NT2/D1 (cell line): ENCODE measurements at regions not wholly inside any gene's neighbourhood (a gene's known extent, or its start where the extent isn't known, plus 50 kb on each side); places are given as distances from the start of the nearest gene placed in this dataset.

Experiments
- SUZ12 ChIP-seq: IDR thresholded peaks from 2 replicates; pipeline ENCODE4 v1.6.1; 2011; ENCODE audit not compliant: insufficient read length, insufficient read depth; ENCODE audit errors: extremely low read depth
- YY1 ChIP-seq: IDR thresholded peaks from 2 replicates; pipeline ENCODE4 v1.6.1; 2011; ENCODE audit not compliant: insufficient read length, insufficient read depth
- ZNF274 ChIP-seq: IDR thresholded peaks from 2 replicates; pipeline ENCODE4 v1.6.1; 2011; ENCODE audit warnings: mild to moderate bottlenecking, low read depth, low read length

DNA sequence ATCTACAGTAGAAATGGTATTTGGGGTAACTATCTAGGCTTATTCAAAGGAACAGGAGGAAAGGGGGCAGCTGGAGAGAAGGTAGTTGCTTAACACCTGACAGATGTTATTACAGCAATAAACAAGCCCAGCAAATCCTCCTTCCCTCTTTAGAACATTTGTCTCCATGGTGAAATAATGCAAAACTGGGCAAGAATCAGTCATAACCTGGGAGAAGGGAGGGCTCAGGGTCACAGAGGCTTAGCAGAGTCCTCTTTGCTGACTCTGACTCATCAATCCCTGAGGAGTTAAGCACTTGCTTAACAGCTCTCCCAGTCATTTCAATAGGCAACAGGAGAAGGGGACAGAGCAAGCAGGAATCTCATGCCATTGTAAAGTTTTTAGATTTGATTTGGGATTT lies 230.3 kb downstream of the IBTK start:
- no peak for TF ChIP-seq YY1
- TF ChIP-seq ZNF274, result no peak
- no peak for TF ChIP-seq SUZ12
